ENCODE measurements at regions not wholly inside any gene's neighbourhood (a gene's known extent, or its start where the extent isn't known, plus 50 kb on each side); places are given as distances from the start of the nearest gene placed in this dataset.

- no peaks in the 10 kb centered on the region for H3K4me1 ChIP-seq (ENCODE audit: control insufficient read depth in 2 of 3, insufficient read depth in 2 of 3, low read depth in 1 of 3, low read length in 3 of 3)
- no peak overlapping the region for H3K27ac ChIP-seq (ENCODE audit: low read depth in 2 of 2, low read length in 2 of 2)
- FAIRE-seq = no peak
- no peaks in the 10 kb centered on the region for H3K9me3 ChIP-seq (ENCODE audit: control insufficient read depth in 2 of 3, insufficient read depth in 1 of 3, low read length in 3 of 3)
- H3K4me3 ChIP-seq (ENCODE audit: low read length in 3 of 3) = no peak overlapping the region
- intact Hi-C loops (cut with DNase I) = no loop called here
- DNase-seq = peak in 1 of 5 donors; percentile 13
- no peaks in the 10 kb centered on the region for H3K27me3 ChIP-seq (ENCODE audit: control insufficient read depth, insufficient read depth, low read length)
- H3K36me3 ChIP-seq (ENCODE audit: control insufficient read depth in 2 of 3, insufficient read depth in 3 of 3, low read length in 3 of 3) = no peaks in the 10 kb centered on the region
- no peak overlapping the region for H3K9ac ChIP-seq (ENCODE audit: low read length in 3 of 3)
- no peak for TF ChIP-seq CTCF (IDR thresholded peaks at IDR 0.05; ENCODE audit: borderline replicate concordance, extremely low read depth, insufficient read depth)
Measured at GRCh38 chrY:15368786-15369185, 844.5 kb downstream of the NLGN4Y start.

GRCh38 chrY:15385178-15385577, 860.8 kb downstream of the NLGN4Y start:
- FAIRE-seq = no peak
- H3K4me1 ChIP-seq (ENCODE audit: control insufficient read depth in 2 of 3, insufficient read depth in 2 of 3, low read depth in 1 of 3, low read length in 3 of 3) = no peaks in the 10 kb centered on the region

GRCh38 chrY:15397556-15398280, 873.4 kb downstream of the NLGN4Y start:
- H3K9ac ChIP-seq (ENCODE audit: low read length in 3 of 3) = no peak overlapping the region
- no peaks in the 10 kb centered on the region for H3K36me3 ChIP-seq (ENCODE audit: control insufficient read depth in 2 of 3, insufficient read depth in 3 of 3, low read length in 3 of 3)
- intact Hi-C loops (cut with DNase I) = no loop called here
- H3K27me3 ChIP-seq (ENCODE audit: control insufficient read depth, insufficient read depth, low read length) = no peaks in the 10 kb centered on the region
- no peak for DNase-seq
- no peak for FAIRE-seq
- no peaks in the 10 kb centered on the region for H3K9me3 ChIP-seq (ENCODE audit: control insufficient read depth in 2 of 3, insufficient read depth in 1 of 3, low read length in 3 of 3)
- H3K4me1 ChIP-seq (ENCODE audit: control insufficient read depth in 2 of 3, insufficient read depth in 2 of 3, low read depth in 1 of 3, low read length in 3 of 3) = no peaks in the 10 kb centered on the region
- no peak for TF ChIP-seq CTCF (IDR thresholded peaks at IDR 0.05; ENCODE audit: borderline replicate concordance, extremely low read depth, insufficient read depth)
- no peak overlapping the region for H3K4me3 ChIP-seq (ENCODE audit: low read length in 3 of 3)
- H3K27ac ChIP-seq (ENCODE audit: low read depth in 2 of 2, low read length in 2 of 2) = no peak overlapping the region

More at GRCh38 chrY:15385178-15385577, 860.8 kb downstream of the NLGN4Y start:
- H3K36me3 ChIP-seq (ENCODE audit: control insufficient read depth in 2 of 3, insufficient read depth in 3 of 3, low read length in 3 of 3) = no peaks in the 10 kb centered on the region
- H3K4me3 ChIP-seq (ENCODE audit: low read length in 3 of 3) = no peak overlapping the region
- intact Hi-C loops (cut with DNase I) = no loop called here
- H3K9me3 ChIP-seq (ENCODE audit: control insufficient read depth in 2 of 3, insufficient read depth in 1 of 3, low read length in 3 of 3) = no peaks in the 10 kb centered on the region
- H3K9ac ChIP-seq (ENCODE audit: low read length in 3 of 3) = no peak overlapping the region
- H3K27ac ChIP-seq (ENCODE audit: low read depth in 2 of 2, low read length in 2 of 2) = no peak overlapping the region
- no peak for TF ChIP-seq CTCF (IDR thresholded peaks at IDR 0.05; ENCODE audit: borderline replicate concordance, extremely low read depth, insufficient read depth)
- DNase-seq = no peak
- H3K27me3 ChIP-seq (ENCODE audit: control insufficient read depth, insufficient read depth, low read length) = no peaks in the 10 kb centered on the region

- intact Hi-C loops (cut with DNase I) = no loop called here
- H3K36me3 ChIP-seq (ENCODE audit: control insufficient read depth in 2 of 3, insufficient read depth in 3 of 3, low read length in 3 of 3) = no peaks in the 10 kb centered on the region
- no peak overlapping the region for H3K9ac ChIP-seq (ENCODE audit: low read length in 3 of 3)
- TF ChIP-seq CTCF (IDR thresholded peaks at IDR 0.05; ENCODE audit: borderline replicate concordance, extremely low read depth, insufficient read depth) = no peak
- no peak for FAIRE-seq
- DNase-seq = peak in 1 of 5 donors; percentile 13
- H3K4me3 ChIP-seq (ENCODE audit: low read length in 3 of 3) = no peak overlapping the region
- no peaks in the 10 kb centered on the region for H3K4me1 ChIP-seq (ENCODE audit: control insufficient read depth in 2 of 3, insufficient read depth in 2 of 3, low read depth in 1 of 3, low read length in 3 of 3)
- H3K27ac ChIP-seq (ENCODE audit: low read depth in 2 of 2, low read length in 2 of 2) = no peak overlapping the region
- no peaks in the 10 kb centered on the region for H3K9me3 ChIP-seq (ENCODE audit: control insufficient read depth in 2 of 3, insufficient read depth in 1 of 3, low read length in 3 of 3)
- no peaks in the 10 kb centered on the region for H3K27me3 ChIP-seq (ENCODE audit: control insufficient read depth, insufficient read depth, low read length)
Measured at GRCh38 chrY:15402451-15402850, 878.1 kb downstream of the NLGN4Y start.
